ELR (cell line): ENCODE measurements at regions not wholly inside any gene's neighbourhood (a gene's known extent, or its start where the extent isn't known, plus 50 kb on each side); places are given as distances from the start of the nearest gene placed in this dataset.

Experiments used
- DNase-seq: peaks from one replicate; pipeline ENCODE4 v3.0.0-alpha.2; 2015; ENCODE audit warnings: low read depth

DNA sequence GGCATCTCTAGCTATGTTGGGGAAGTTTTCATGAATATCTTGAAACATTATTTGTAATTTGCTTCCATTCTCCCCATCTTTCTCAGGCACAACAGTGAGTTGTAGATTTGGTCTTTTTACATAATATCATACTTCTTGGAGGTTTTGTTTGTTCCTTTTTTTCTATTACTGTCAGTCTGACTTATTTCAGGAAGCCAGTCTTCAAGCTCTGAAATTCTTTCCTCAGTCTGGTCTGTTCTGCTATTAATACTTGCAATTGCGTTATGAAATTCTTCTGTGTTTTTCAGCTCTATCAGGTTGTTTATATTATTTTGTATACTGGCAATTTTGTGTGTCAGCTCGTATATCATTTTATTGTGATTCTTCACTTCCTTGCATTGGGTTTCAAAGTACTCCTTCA is 424.6 kb upstream of the PTBP2 start:
- no peak for DNase-seq

DNA sequence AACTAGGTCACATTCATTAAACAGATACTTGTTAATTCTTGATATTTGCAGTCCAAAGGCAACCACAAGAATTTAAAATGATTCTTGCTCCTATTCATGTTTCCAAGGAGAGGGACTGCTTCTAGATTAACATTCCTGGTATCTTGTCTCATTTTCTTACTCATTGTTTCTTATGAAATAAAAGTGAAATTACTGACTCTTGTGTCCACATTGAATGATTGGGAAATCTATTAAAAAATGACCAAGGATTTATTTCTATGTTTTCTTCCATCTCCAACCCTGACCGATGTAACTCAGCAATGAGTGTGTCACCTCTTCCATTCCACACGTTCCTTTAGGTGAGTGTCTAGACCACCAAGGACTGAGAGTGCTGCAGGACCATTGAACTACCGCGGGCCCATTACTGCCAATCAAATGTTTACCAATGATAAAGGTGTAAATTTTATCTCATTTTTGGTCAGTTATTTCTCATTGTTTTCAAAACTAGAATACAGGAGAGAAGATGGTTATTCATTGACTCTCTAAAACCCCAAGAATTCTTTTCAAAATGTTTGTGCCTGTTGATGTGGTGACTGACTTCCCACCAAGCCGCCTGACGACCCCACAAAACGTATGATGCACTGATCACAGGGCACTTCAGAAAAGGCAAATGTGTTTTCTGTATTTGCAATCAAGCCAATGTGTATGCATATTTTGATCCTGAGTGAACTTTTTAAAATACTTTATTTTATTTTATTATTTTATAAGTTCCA is 414.6 kb upstream of the PTBP2 start:
- peak; percentile 67 for DNase-seq

DNA sequence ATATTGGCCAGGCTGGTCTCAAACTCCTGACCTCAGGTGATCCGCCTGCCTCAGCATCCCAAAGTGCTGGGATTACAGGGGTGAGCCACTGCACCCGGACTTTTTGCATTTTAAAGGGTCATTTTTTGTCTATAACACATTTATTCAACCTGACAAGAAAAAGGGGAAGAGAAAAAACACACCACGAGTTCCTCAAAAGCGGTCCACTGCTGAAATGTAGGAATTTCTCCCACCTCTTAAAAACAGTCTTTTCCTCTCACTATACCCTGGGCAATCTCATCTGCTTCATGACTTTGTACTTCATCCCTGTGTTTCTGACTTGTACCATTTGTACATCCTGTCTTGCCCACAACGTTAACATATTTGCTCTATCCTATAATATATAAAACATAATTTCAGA is 413.3 kb upstream of the PTBP2 start:
- DNase-seq: no peak

DNA sequence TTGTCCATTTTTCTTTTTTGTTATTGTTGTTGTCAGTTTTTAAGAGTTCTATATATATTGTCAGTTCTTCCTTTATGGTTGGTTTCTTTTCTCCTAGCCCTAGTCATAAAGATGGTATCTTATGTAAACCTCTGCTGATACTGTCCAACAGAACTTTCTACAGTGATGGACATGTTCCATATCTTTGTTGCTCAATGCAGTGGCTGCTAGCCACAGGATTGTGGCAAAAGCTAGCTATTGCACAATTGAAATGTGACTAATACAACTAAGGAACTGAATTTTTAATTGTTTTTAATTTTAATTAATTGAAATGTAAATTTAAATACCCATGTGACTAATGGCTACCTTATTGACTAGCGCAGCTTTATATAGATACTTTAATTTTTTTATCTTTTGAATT is 411.8 kb upstream of the PTBP2 start:
- peak; percentile 70 for DNase-seq

DNA sequence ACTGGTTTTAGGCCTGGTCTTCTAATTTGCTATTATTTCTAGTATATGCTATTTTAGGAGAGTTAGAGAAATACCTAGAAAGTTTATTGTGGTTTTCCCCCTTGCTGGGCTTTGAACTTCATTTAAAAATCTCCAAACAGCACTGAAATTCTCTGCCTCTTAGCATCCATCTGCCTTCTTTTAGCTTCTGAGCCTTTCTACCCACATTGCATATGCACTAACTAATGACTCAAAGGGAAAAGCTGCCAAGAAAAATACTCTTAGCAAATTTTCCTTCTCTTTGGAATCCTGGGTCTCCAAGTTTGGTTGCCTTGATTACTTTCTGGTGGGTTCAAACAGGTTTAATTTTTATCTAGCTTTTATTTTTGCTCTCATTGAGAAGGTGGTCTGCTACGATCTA is 408.4 kb upstream of the PTBP2 start:
- DNase-seq: peak; percentile 57

DNA sequence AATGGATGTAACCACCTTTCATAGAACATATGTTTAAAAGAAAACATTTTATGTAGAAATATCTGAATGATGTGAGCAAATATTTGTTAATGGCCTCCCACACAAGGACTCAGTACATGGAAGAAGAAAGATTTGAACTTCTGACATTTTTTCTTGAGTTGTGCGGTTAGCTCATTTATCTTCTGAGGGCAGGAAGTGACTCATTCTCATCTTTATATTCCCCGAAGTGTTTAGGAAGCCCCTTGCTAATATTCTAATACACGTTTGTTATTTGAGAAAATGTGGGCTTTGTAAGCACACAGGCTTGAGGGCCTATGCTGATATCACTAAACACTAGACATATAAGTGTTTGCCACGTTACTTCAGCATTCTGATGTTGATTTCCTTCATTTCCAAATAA is 392.5 kb upstream of the PTBP2 start:
- peak; percentile 38 for DNase-seq

DNA sequence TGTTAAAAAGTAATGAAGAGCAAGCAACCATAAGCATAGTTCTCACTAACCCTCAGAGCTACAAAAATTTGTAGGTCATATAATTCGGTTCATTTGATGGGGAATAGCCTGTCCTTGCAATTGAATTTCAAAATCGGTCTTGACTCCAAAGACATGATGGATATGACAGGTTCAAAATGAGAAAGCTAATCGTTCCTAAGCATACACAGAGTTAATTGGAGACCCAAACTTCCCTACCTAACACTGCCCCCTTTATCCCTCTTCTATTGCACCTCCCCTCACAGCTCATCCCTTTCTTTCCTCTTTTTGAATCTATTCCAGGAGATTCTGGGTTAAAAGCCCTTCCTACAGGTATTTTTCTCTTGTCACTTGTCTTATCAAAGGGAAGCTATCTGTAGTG is 390.0 kb upstream of the PTBP2 start:
- DNase-seq: no peak

DNA sequence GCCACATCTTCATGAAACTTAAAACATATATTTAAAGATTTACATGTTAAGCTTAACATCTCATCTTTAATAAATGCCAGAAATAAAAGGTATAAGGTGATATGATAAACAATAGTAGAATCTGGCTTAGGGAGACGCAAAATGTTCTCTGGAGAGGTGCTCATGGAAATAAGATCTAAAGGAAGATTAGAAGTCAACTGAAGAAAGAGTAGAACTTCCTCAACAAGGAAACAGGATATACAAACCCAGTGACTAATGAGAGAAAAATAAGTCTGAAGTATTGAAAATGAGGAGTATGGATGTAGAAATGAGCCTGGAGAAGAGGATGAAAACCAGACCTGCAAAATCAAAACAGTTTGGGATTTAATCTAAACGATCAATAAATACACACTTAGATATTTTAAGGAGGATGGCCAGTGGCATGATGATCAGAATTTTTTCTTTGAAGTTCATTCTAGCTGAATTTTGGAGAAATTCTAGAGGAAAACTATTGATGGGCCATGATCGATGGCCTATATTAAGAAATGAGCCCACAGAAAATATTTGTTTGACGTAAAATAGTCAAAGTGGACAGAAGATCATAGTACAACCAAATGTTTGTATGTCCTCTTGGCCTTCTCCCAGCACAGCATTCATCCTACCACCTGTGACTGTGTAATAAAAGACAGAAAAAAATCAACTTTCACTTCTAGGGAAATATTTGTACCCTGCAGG is 387.9 kb upstream of the PTBP2 start:
- peak; percentile 10 for DNase-seq

DNA sequence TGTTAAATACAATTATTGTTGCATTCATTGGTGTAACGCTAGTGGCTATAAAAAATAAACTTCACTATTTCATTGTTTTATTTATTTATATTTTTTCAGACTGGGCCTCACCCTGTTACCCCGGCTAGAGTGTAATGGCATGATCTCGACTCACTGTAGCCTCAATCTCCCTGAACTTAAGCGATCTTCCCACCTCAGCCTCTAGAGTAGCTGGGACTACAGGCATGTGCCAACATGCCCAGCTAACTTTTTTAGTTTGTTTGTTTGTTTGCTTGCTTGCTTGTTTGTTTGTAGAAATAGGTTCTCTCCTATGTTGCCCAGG is 387.4 kb upstream of the PTBP2 start:
- DNase-seq: no peak

DNA sequence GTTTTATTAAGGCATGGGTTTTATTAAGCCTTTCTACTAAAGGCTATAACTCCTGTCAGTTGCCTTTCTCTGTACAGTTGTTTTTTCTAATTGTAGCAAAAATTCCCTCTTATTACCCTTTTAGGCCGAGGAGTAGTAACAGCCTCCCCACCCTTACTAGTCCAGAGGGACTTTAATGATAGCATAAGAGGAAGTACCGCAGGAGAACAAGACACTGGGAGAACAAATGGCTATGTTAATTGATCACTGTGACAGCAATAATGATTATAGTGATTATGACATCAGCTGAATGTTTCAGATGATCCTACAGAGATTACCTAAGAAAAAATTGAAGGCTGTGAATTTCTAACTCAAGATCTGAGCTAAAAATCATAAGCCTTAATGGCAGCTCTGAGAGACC is 383.0 kb upstream of the PTBP2 start:
- no peak for DNase-seq

DNA sequence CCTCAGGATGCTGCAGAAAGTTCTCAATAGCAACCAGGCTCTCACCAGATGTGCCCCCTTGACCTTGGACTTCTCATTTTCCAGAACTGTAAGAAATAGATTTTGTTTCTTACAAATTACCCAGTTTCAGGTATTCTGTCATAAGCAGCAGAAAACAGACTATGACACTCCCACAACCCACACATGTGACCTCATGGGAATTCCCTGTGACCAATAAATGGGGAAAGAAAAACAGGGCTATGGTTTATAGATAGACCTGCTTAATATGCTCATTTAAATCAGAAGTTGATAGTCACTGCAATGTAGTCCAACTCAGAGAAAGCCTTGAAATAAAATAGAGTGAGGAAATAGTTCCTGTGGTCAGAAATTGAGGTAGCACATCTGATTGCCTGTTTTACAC is 380.9 kb upstream of the PTBP2 start:
- no peak for DNase-seq

DNA sequence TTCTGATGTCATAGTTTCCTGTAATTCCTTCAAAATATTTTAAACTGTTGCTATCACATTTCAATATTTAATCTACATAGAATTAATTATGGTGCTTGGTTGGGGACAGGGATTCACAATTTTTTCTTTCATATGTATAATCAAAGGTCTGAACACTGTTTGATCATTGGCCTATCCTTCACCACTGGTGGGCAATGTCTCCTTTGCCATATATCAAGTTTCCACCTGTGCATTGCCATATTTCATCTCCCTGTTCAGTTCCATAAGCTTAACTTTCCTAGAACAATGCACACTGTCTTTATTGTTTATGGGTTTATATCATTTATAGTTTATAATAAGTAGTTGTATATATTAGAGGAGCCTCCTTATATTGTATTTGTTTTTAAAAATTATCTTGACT is 374.9 kb upstream of the PTBP2 start:
- DNase-seq: peak; percentile 35

DNA sequence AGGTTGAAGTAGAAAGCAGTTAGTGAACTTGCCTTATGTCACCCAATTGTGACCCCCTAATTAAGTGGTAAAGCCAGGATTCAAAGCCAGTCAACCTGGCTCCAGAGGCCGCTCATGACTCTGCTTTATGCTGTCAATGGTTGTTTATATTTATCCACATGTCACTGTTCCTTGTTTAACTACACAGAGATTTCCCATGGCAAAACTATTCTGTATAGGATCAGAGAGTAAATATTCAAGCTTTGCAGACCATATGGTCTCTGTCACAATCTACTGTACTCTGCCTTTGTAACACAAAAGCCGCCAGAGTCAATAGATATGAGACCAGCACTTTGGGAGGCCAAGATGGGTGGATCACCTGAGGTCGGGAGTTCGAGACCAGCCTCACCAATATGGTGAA is 371.7 kb upstream of the PTBP2 start:
- DNase-seq: no peak

DNA sequence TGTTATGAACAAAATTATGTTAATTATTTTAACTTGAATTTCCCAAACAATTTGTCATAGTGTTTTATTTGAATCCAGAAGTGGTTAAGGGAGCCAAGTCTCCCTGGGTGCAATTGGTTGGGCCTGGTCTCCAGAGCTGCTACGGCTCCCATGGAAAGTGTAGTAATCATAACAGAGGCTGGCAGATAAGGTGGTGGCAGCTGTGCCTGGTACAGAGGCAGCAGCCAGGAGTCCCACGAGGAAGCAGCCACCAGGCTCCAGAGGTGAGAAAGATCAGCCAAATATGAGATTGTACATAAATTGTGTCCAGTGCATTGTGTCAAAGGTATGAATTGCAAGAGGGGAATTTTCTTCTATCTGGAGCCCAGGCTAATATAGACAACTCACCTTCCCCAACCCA is 368.9 kb upstream of the PTBP2 start:
- no peak for DNase-seq

DNA sequence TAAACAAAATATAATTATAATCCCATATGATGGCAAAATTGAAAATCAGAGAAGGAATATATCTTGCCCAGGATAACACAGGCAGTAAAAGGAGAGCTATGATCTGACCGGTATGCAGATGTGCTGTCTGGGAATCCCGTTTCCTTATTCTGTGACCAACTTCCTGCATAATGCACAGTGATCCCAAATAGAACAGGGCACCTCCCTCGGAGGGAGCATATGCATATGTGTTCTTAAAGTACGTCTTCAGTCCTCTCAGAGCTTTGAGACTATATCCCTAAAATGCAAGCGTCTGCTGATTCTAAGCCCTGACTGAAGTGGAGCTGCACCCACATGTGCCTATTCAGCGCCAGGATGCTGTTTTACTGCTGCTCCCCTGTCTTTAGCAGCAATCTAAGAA is 366.1 kb upstream of the PTBP2 start:
- DNase-seq: no peak

DNA sequence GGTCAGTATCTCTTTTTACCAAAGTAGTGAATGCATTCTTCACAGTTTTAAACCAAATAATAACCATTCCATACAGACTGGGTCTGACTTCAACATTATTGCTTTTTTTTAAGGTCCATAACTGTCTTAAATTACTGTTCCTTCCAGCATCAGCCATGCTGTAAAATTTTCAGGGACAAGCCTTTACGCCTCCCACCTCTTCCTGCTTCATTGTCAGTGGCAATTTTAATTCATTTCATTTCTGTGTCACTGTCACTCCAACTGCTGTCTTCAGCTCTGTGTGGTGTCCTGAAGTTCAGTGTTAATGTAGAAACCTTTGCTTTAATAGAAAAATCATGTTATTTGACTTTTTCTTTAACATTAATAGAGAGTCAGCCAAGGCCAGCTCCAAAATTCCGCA is 365.6 kb upstream of the PTBP2 start:
- DNase-seq: no peak

DNA sequence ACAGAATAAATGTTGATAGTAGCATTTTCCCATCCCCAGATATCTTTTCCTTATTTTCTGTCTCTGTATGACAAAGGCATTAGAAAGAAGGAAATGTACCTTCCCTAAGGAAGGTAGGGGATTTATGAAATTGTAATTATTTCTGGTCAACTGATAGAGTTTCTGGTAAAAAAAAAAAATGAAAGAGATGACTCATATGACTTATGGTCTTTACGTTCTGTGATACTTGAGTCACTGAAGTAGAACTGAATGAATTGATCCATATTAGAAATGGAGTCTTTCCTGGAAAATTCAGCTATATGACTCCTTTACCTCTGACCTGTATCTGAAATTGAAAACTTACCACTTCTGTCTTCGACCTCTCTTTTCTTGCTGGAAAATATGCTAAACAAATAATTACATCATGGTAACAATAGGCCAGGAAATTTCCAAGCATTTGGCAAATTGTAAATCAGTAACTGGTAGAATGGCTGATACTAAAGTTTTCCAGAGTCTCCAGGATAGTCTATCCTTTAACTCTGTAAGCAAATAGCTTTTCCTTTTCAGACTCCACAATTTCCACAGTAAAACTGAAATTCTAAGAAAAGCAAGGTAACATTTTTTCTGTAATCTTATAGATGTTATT is 364.3 kb upstream of the PTBP2 start:
- DNase-seq: peak; percentile 70

DNA sequence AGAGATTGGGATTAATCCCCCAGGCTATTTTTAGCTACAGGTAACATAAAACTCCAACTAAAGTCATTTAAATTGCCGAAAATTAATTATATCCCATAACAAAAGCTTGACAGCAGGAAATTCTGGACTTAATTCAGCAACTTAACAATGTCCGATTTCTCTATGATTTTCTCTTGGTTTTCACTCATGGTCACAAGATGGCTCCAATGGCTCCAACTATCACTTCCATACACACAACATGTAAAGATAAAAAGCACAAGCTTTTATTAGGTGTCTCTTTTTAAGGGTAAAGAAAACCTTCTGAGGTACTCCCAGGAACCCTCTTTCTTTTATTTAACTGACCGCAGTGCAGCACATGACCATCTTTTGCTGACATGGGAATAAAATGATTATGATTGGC is 363.5 kb upstream of the PTBP2 start:
- DNase-seq: no peak

DNA sequence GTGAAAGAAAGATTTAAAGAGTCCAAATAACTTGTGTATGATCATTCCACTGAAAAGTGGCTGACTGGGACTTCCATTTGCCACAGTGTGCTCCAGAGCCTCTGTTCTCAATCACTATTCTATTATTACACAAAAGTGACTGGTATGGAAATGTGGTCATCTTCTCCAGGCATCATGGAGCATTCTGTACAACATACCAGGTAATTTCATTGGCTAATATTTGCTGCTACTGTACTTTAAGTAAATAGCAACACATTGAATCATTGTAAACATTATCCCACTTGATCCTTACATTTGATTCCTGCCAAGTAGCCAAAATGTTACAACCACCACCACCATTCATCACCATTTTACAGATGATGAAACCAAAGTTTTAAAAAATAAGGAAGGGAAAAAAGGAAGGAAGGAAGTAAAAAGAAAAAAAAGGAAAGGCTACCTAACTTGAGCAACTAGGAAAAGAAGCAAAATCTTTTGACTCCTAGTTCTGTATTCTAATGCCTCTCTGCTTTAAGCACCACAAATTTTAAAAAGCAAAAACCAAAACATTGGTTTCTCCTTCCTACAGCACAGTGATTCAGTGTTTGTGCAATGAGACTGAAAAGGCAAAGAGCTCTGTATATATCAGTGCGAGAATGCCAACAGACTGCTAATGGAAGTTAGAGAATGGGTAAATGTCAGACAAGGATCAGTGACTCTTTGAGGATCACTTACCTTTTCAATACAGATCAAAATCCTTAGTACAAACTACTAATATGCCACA is 361.4 kb upstream of the PTBP2 start:
- peak; percentile 77 for DNase-seq

DNA sequence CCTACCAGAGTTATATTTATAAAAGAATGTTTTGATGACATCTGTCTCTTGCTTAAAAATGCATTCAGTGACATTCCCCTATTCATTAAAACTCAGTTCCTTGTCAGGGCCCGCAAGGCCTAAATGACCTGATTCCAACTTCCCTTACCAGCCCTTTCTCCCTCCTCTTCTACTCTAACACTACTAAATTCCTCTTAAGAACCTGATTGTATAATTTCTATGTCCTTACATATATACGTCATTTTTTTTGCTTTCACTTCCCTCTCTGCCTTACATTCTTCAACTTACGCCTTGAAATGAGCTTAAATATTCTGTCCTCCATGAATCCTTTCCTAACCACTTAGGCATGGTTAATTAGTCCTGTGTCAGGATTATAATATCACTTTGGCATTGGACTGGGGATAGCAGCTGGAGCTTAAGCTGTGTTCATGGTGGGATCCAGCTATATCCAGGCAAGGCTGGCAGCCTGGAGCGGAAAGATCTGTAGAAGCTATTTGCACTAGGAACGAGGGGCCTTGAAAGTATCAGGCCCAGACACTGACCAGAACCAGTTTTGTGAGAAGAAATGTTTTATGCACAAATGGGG is 360.2 kb upstream of the PTBP2 start:
- no peak for DNase-seq

DNA sequence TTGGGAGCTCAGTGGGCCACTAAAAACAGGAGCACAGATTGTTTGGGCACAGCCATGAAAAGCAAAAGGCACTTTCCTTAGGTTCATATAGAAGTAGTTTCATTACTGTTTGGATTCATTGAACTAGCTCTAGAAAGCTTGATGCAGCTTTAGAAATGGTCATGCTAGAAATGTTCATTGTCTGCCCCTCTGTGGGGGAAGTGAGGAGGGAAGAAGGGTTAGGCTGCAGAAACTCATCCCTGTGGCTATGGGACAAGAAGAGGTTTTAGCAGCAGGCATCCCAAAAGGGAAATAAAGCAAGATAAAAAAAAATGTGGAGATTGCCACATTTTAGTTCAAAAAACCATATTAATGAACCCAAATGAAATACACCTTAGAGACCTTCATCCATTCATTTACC is 359.6 kb upstream of the PTBP2 start:
- DNase-seq: no peak

DNA sequence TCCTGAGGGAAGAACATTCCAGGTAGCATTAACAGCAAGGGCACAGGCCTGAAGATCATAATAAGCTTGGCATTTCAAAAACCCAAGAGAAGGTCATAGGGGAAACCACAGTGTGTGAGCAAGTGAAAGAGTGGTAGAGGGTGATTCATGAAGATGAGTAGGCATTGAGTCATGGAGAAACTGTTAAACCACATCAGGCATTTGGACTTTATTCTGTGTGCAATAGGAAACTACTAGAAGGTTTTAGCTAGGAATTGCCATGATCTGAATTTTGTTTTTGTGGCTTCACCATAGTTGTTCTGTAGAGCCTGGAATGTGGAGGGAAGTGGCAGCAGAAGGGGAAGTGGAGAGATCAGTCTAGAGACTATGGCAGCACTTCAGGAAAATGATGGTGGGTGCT is 359.0 kb upstream of the PTBP2 start:
- peak; percentile 99 for DNase-seq

DNA sequence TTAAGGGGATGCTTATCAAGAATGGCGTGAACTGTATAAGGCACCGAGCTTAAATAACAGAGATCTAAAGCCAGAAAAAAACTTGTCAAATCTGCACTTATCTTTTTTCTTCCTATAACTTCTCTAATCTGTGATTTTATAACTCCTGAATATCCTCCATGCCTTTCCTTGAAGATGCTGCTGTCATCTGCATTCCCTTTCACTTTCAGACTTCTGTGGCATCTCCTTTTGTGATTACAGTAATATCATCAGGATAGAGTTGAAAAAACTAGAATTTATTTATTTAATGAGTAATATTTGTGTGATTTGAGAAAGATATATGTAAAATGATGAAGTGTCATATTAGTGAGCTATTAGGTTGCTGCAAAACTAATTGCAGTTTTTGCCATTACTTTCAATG is 357.8 kb upstream of the PTBP2 start:
- peak; percentile 48 for DNase-seq
